ENCODE measurements at regions not wholly inside any gene's neighbourhood (a gene's known extent, or its start where the extent isn't known, plus 50 kb on each side); places are given as distances from the start of the nearest gene placed in this dataset.

GRCh38 chr2:2871480-2872308 lies 505.9 kb downstream of the EIPR1 start:
- CTCF ChIA-PET (ENCODE audit: partially characterized antibody): no interaction called here
- H3K4me2 ChIP-seq (ENCODE audit: insufficient read depth in 1 of 2, low read depth in 2 of 2, low read length in 2 of 2): no peak overlapping the region
- H4K91ac ChIP-seq (replicated peaks; ENCODE audit: insufficient read length, low read length): no peak overlapping the region
- H3K14ac ChIP-seq (ENCODE audit: insufficient read length): no peak overlapping the region
- POLR2A ChIA-PET (ENCODE audit: partially characterized antibody): no interaction called here
- no peak overlapping the region for H3K23ac ChIP-seq (ENCODE audit: insufficient read length)
- H3K79me2 ChIP-seq (ENCODE audit: control insufficient read depth in 1 of 2, insufficient read depth in 2 of 2, low read length in 2 of 2): no peaks in the 10 kb centered on the region
- no peak overlapping the region for H2BK120ac ChIP-seq (replicated peaks; ENCODE audit: low read depth, low read length)
- no peaks in the 10 kb centered on the region for H3K79me1 ChIP-seq (ENCODE audit: low read depth, low read length)
- no peak overlapping the region for H2BK5ac ChIP-seq (ENCODE audit: low read depth, low read length)
- no peak overlapping the region for H2BK12ac ChIP-seq (ENCODE audit: low read depth, low read length)
- 93% methylated on average over 22 of the region's 22 CpGs; no CpG with 5 or more reads in 1 of the 2 experiments for WGBS, 2 experiments (ENCODE audit: extremely low coverage in 1 of 2, insufficient coverage in 1 of 2, insufficient read length in 1 of 2, insufficient replicate concordance in 2 of 2, low coverage in 1 of 2, low lambda C conversion rate in 2 of 2, missing lambda C conversion rate in 1 of 2)
- H3K4ac ChIP-seq (replicated peaks; ENCODE audit: insufficient read length, low read depth, low read length): peak overlapping the region; percentile 96
- peaks cover 2% of the 10 kb centered on the region in 2 experiments; a peak in 2 of 4 replicates for H3K9me3 ChIP-seq (ENCODE audit: insufficient read depth in 2 of 2, low read depth in 1 of 2, low read length in 1 of 2)
- no peak overlapping the region for H3K56ac ChIP-seq (replicated peaks; ENCODE audit: insufficient read length, low read depth, low read length)
- no peak overlapping the region for H2BK15ac ChIP-seq (ENCODE audit: low read length)
- no peak overlapping the region for H3K27ac ChIP-seq (ENCODE audit: low read depth, low read length)
- FAIRE-seq (no peak), DNase-seq (ENCODE audit: low read depth in 1 of 2, low spot score in 2 of 2) (no peak)
- H2BK20ac ChIP-seq (ENCODE audit: low read length): no peak overlapping the region
- peaks cover 3% of the 10 kb centered on the region; the same call in 1 of the 2 replicates for H3K23me2 ChIP-seq (ENCODE audit: low read depth, low read length)
- no peak overlapping the region for H4K8ac ChIP-seq (ENCODE audit: extremely low read depth, insufficient read depth, low read length)
- no peak overlapping the region for H4K5ac ChIP-seq (ENCODE audit: insufficient read length, low read depth, low read length)
- peaks cover 0 to 1% of the 10 kb centered on the region in 2 experiments for H4K20me1 ChIP-seq (replicated peaks in 1 of 2; ENCODE audit: control insufficient read depth in 1 of 2, insufficient read depth in 2 of 2, low read length in 2 of 2)
- H3K36me3 ChIP-seq (ENCODE audit: control insufficient read depth in 2 of 4, insufficient read depth in 4 of 4, low read length in 3 of 4): no peaks in the 10 kb centered on the region
- no peak overlapping the region for H3K9ac ChIP-seq (replicated peaks in 1 of 4; ENCODE audit: extremely low read depth in 1 of 4, low read depth in 3 of 4, low read length in 3 of 4)
- H3K27me3 ChIP-seq (replicated peaks in 1 of 4; ENCODE audit: control insufficient read depth in 3 of 4, extremely low read depth in 1 of 4, insufficient read depth in 3 of 4, low read length in 3 of 4): no peaks in the 10 kb centered on the region
- H2AFZ ChIP-seq (ENCODE audit: low read length): no peak overlapping the region
- H3K18ac ChIP-seq (ENCODE audit: extremely low read depth, low read length): no peak overlapping the region
- TF ChIP-seq SUZ12 (IDR thresholded peaks at IDR 0.05; ENCODE audit: low read length) (no peak), KDM5A (IDR thresholded peaks at IDR 0.05; ENCODE audit: low read length) (no peak), POLR2AphosphoS5 (IDR thresholded peaks at IDR 0.05; ENCODE audit: low read depth, low read length) (no peak), EZH2 (IDR thresholded peaks at IDR 0.05; ENCODE audit: low read depth, low read length, severe bottlenecking) (no peak), POLR2A (IDR thresholded peaks at IDR 0.05; ENCODE audit: control extremely low read depth in 1 of 2, low read depth in 2 of 2, low read length in 2 of 2) (no peak), TBP (IDR thresholded peaks at IDR 0.05; ENCODE audit: low read depth, low read length) (no peak), RAD21 (IDR thresholded peaks at IDR 0.05 in 1 of 2, conservative IDR thresholded peaks at IDR 0.05 in 1 of 2; ENCODE audit: low read depth in 2 of 2, low read length in 2 of 2) (no peak)
- H3K4me1 ChIP-seq (replicated peaks in 1 of 4; ENCODE audit: control insufficient read depth in 3 of 4, insufficient read depth in 4 of 4, low read length in 3 of 4): no peaks in the 10 kb centered on the region
- no peak overlapping the region for H3K4me3 ChIP-seq (ENCODE audit: extremely low read depth in 1 of 4, insufficient read depth in 2 of 4, low read depth in 3 of 4, low read length in 4 of 4)
- H2AK5ac ChIP-seq (ENCODE audit: low read depth, low read length): no peak overlapping the region

Data from H1 (cell line).